HFFc6 (cell line): ENCODE measurements at regions not wholly inside any gene's neighbourhood (a gene's known extent, or its start where the extent isn't known, plus 50 kb on each side); places are given as distances from the start of the nearest gene placed in this dataset.
"Not testable (repeated sequence)": the region's sequence is repeated elsewhere in the genome, so short reads cannot be mapped to it uniquely, and the experiment has no call there.

Experiments
- DNase-seq: peaks from one replicate; pipeline ENCODE4 v3.0.0-alpha.2; 2018
- H3K27ac Mint-ChIP-seq: 2 replicates; pipeline ENCODE4 v1.8.0; 2020; ENCODE audit warnings: mild to moderate bottlenecking, mixed read lengths
- H3K27me3 Mint-ChIP-seq: 2 replicates; pipeline ENCODE4 v1.8.0; 2021; ENCODE audit warnings: mild to moderate bottlenecking, moderate library complexity, mixed read lengths; ENCODE audit not compliant: insufficient read depth
- H3K36me3 Mint-ChIP-seq: 2 replicates; pipeline ENCODE4 v1.8.0; 2021; ENCODE audit warnings: low read depth, mixed read lengths
- H3K4me1 Mint-ChIP-seq: 2 replicates; pipeline ENCODE4 v1.8.0; 2020; ENCODE audit warnings: low read depth, mixed read lengths
- H3K4me3 Mint-ChIP-seq: 2 replicates; pipeline ENCODE4 v1.8.0; 2020; ENCODE audit warnings: mild to moderate bottlenecking, moderate library complexity, mixed read lengths
- H3K9me3 Mint-ChIP-seq: 2 replicates; pipeline ENCODE4 v1.8.0; 2020; ENCODE audit warnings: mild to moderate bottlenecking, mixed read lengths
- CTCF ChIP-seq: fragments of 200-600 bp; sonication (generic); IDR thresholded peaks from 2 replicates; pipeline ENCODE4 v1.5.0; 2021; ENCODE audit warnings: antibody characterized with exemption, mild to moderate bottlenecking

GRCh38 chr3:115402651-115403050 lies 220.7 kb upstream of the GAP43 start:
- no peak for TF ChIP-seq CTCF
- Mint-ChIP-seq H3K27ac (peak overlapping the region; percentile 39), H3K4me3 (no peak overlapping the region), H3K36me3 (no peaks in the 10 kb centered on the region), H3K4me1 (peaks cover 30% of the 10 kb centered on the region), H3K9me3 (no peaks in the 10 kb centered on the region), H3K27me3 (no peaks in the 10 kb centered on the region)
- no peak for DNase-seq

- no peak overlapping the region for H3K4me3 Mint-ChIP-seq
- H3K27ac Mint-ChIP-seq = no peak overlapping the region
These were observed 219.5 kb upstream of the GAP43 start for GRCh38 chr3:115403786-115404185.

GRCh38 chr3:115409596-115409995 lies 213.7 kb upstream of the GAP43 start:
- DNase-seq = no peak
- Mint-ChIP-seq H3K36me3 (no peaks in the 10 kb centered on the region), H3K27me3 (peaks cover 2% of the 10 kb centered on the region), H3K4me1 (no peaks in the 10 kb centered on the region), H3K9me3 (no peaks in the 10 kb centered on the region), H3K27ac (no peak overlapping the region), H3K4me3 (no peak overlapping the region)
- TF ChIP-seq CTCF = no peak

More at GRCh38 chr3:115403786-115404185, 219.5 kb upstream of the GAP43 start:
- Mint-ChIP-seq H3K4me1 (peaks cover 30% of the 10 kb centered on the region), H3K36me3 (no peaks in the 10 kb centered on the region), H3K9me3 (no peaks in the 10 kb centered on the region), H3K27me3 (no peaks in the 10 kb centered on the region)
- no peak for TF ChIP-seq CTCF
- no peak for DNase-seq

- not testable (repeated sequence) for H3K27ac Mint-ChIP-seq, DNase-seq, H3K4me1 Mint-ChIP-seq, H3K27me3 Mint-ChIP-seq, H3K4me3 Mint-ChIP-seq, H3K36me3 Mint-ChIP-seq, H3K9me3 Mint-ChIP-seq
These were observed 208.7 kb upstream of the GAP43 start for GRCh38 chr3:115414610-115415009.

- no peak overlapping the region for H3K27ac Mint-ChIP-seq
- peaks cover 2% of the 10 kb centered on the region for H3K27me3 Mint-ChIP-seq
- no peak for DNase-seq
- H3K36me3 Mint-ChIP-seq = no peaks in the 10 kb centered on the region
- no peaks in the 10 kb centered on the region for H3K4me1 Mint-ChIP-seq
- H3K9me3 Mint-ChIP-seq = no peaks in the 10 kb centered on the region
- no peak overlapping the region for H3K4me3 Mint-ChIP-seq
- no peak for TF ChIP-seq CTCF
These were observed 207.9 kb upstream of the GAP43 start for GRCh38 chr3:115415246-115415996.

- DNase-seq = no peak
- H3K4me1 Mint-ChIP-seq = no peaks in the 10 kb centered on the region
These were observed 204.7 kb upstream of the GAP43 start for GRCh38 chr3:115418583-115418982.

More at GRCh38 chr3:115418583-115418982, 204.7 kb upstream of the GAP43 start:
- Mint-ChIP-seq H3K36me3 (no peaks in the 10 kb centered on the region), H3K9me3 (no peaks in the 10 kb centered on the region), H3K27ac (no peak overlapping the region), H3K27me3 (no peaks in the 10 kb centered on the region; the same call in 1 of the 2 replicates), H3K4me3 (no peak overlapping the region)
- TF ChIP-seq CTCF = no peak
